Left ventricle myocardium inferior (tissue), 1 donor: ENCODE measurements at regions not wholly inside any gene's neighbourhood (a gene's known extent, or its start where the extent isn't known, plus 50 kb on each side); places are given as distances from the start of the nearest gene placed in this dataset.

ENCODE experiments used
- DNase-seq: peaks from one replicate; pipeline ENCODE4 v3.0.0-alpha.2; 2020
- H3K27ac ChIP-seq: fragments of 200-600 bp; replicated peaks from 2 replicates; pipeline ENCODE4 v1.8.0; 2021
- H3K27me3 ChIP-seq: fragments of 200-600 bp; 2 replicates; pipeline ENCODE4 v1.8.0; 2021; ENCODE audit warnings: low read depth
- H3K36me3 ChIP-seq: fragments of 200-600 bp; 2 replicates; pipeline ENCODE4 v1.8.0; 2021
- H3K4me1 ChIP-seq: fragments of 200-600 bp; 2 replicates; pipeline ENCODE4 v1.8.0; 2021
- H3K4me3 ChIP-seq: fragments of 200-600 bp; 2 replicates; pipeline ENCODE4 v1.8.0; 2021; ENCODE audit warnings: mild to moderate bottlenecking, moderate library complexity
- H3K9me3 ChIP-seq: fragments of 200-600 bp; replicated peaks from 2 replicates; pipeline ENCODE4 v1.8.0; 2021
- intact Hi-C: fragments of 100-400 bp; cut with micrococcal nuclease; formaldehyde crosslinking; loops from one replicate; pipeline ENCODE4 v1.11.0; 2022
- TF ChIP-seq, protein P1 (sequence below): fragments of 200-600 bp; IDR thresholded peaks from 2 replicates; pipeline ENCODE4 v1.8.0; 2021; ENCODE audit warnings: antibody characterized with exemption, mild to moderate bottlenecking, borderline replicate concordance
- donor health status: DM: no; HTN: yes; CAD: no; lungs with severe emphysema.

DNA sequence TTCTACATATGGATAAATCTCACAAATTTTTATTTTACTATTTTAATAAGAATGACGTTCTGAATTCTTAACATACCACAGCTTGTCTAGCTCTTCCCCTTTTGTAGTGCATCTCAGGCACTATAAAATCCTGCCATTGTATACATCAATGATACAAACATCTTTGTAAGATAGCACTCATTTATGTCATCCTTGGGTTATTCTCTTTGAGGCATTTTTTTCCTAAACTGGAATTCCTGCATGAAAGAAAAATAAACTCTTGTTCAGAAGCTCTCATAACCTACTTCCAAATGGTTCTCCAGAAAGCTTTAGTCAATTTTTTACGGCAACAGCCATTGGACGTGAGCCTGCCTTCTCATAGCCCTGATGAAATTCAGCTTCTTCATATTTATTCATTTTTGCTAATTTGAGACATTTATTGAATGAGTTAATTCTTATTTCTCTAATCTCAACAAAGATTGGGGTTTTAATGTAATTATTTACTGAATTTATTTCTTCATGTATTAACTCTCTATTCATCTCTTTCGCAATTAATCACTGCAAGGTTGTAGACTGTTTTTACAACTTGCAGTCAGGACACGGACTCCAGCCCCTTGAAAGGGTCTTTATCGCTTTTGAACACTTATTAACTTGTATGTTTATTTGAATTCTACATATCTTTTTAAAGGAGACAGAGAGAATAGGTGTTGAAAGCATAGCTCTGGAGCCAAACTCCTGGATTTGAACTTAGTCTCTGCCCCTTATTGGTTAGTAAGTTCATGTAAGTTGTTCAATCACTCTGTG is 57.6 kb upstream of the PARD3B start:
- no peaks in the 10 kb centered on the region for H3K36me3 ChIP-seq
- TF ChIP-seq, protein P1, sequence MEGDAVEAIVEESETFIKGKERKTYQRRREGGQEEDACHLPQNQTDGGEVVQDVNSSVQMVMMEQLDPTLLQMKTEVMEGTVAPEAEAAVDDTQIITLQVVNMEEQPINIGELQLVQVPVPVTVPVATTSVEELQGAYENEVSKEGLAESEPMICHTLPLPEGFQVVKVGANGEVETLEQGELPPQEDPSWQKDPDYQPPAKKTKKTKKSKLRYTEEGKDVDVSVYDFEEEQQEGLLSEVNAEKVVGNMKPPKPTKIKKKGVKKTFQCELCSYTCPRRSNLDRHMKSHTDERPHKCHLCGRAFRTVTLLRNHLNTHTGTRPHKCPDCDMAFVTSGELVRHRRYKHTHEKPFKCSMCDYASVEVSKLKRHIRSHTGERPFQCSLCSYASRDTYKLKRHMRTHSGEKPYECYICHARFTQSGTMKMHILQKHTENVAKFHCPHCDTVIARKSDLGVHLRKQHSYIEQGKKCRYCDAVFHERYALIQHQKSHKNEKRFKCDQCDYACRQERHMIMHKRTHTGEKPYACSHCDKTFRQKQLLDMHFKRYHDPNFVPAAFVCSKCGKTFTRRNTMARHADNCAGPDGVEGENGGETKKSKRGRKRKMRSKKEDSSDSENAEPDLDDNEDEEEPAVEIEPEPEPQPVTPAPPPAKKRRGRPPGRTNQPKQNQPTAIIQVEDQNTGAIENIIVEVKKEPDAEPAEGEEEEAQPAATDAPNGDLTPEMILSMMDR = no peak
- intact Hi-C loops = no loop called here
- no peak overlapping the region for H3K27ac ChIP-seq
- no peaks in the 10 kb centered on the region for H3K4me1 ChIP-seq
- H3K9me3 ChIP-seq = no peaks in the 10 kb centered on the region
- H3K4me3 ChIP-seq = no peak overlapping the region
- no peak for DNase-seq
- no peaks in the 10 kb centered on the region for H3K27me3 ChIP-seq

DNA sequence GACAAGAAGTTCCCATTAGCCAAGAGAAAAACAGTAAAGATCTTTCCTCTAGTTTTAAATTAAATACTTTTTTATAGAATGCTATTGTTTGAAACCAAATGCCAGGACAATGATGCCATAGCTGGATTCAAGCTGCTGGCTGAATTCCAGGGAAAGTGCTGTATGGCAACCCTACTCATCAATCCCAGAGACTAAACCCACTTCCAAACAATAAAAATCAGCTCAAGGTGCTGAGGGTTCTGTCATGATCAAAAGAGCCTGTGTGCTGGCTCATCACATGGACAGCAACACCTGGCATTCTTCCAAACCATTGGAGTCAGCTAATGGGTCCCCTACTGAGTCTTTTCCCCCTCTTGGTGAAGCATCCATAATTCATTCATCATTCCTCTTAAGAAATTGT is 53.7 kb upstream of the PARD3B start:
- TF ChIP-seq, protein P1 = no peak
- Histone ChIP-seq H3K27ac (no peak overlapping the region), H3K36me3 (no peaks in the 10 kb centered on the region), H3K4me3 (no peak overlapping the region), H3K4me1 (no peaks in the 10 kb centered on the region), H3K9me3 (no peaks in the 10 kb centered on the region), H3K27me3 (no peaks in the 10 kb centered on the region)
- no peak for DNase-seq
- intact Hi-C loops = no loop called here

DNA sequence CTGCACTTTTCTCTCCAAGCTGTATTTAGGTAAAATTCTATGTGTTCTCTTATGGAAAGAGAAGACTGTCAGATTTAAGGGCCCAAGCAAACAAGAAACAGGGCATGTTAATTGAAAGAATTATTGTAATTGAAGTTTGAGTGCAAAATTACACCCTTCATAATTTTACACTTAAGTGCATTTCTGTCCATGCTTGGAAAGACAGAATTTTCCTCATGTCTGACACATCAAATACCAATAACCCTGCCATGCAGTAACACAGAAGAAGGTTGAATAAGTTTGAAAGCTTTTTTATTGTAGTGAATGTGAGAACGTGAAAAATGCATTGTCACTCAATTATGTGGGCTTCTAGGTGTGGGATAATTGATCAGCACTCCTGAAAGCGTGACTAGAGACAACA is 52.9 kb upstream of the PARD3B start:
- intact Hi-C loops = no loop called here
- TF ChIP-seq, protein P1 = no peak
- no peaks in the 10 kb centered on the region for H3K9me3 ChIP-seq
- no peak overlapping the region for H3K4me3 ChIP-seq
- H3K36me3 ChIP-seq = no peaks in the 10 kb centered on the region
- no peak for DNase-seq
- H3K27me3 ChIP-seq = no peaks in the 10 kb centered on the region
- H3K27ac ChIP-seq = no peak overlapping the region
- H3K4me1 ChIP-seq = no peaks in the 10 kb centered on the region

DNA sequence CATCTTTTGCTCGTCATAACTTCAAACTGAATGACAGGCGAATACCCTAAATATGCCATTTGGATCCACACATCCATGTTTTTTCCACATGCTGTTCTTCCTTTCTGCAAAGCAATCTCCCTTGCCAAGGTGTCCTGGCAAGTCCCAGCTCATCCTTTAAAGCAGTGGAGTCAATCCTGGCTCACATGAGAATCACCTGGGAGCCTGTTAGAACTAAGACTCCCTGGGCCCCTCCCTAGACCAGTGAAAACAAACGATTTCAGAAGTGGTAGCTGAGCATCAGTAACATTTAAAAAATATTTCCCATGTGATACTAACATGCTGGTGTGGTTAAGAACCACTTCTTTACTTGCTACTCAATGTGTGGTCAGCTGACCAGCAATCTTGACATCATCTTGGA is 50.6 kb upstream of the PARD3B start:
- no peaks in the 10 kb centered on the region for H3K9me3 ChIP-seq

DNA sequence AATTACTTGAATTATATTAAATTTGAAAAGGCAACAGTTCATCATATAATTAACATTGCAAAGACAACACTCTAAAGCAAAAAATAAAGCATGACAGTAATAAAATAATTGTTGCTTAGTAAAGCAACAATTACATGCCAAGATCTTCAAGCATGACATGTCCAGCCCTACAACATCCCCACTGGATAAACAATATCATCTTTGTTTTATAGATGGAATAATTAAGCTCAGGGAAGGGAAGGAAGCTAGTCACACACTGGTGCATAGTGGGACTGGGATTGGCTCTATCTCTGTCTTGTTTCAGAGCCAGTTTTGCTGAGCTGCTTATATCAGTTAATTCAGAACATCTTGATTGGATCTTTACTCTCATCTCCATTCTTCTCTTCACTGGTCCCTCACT is 49.9 kb upstream of the PARD3B start:
- H3K4me1 ChIP-seq = no peaks in the 10 kb centered on the region
- no peak overlapping the region for H3K27ac ChIP-seq
- H3K4me3 ChIP-seq = no peak overlapping the region
- DNase-seq = no peak
- H3K27me3 ChIP-seq = no peaks in the 10 kb centered on the region
- intact Hi-C loops = no loop called here
- H3K9me3 ChIP-seq = no peaks in the 10 kb centered on the region
- no peaks in the 10 kb centered on the region for H3K36me3 ChIP-seq
- TF ChIP-seq, protein P1 = no peak

More for the DNA sequence above, 50.6 kb upstream of the PARD3B start:
- no peaks in the 10 kb centered on the region for H3K4me1 ChIP-seq
- TF ChIP-seq, protein P1 = no peak
- DNase-seq = no peak
- no peak overlapping the region for H3K27ac ChIP-seq
- intact Hi-C loops = no loop called here
- no peaks in the 10 kb centered on the region for H3K27me3 ChIP-seq
- H3K36me3 ChIP-seq = no peaks in the 10 kb centered on the region
- no peak overlapping the region for H3K4me3 ChIP-seq
